Loucy (cell line): ENCODE measurements at regions not wholly inside any gene's neighbourhood (a gene's known extent, or its start where the extent isn't known, plus 50 kb on each side); places are given as distances from the start of the nearest gene placed in this dataset.

ENCODE experiments used
- CTCF ChIP-seq: fragments of 200-600 bp; sonication (generic); conservative IDR thresholded peaks from 2 replicates; pipeline ENCODE4 v1.5.1; 2014; ENCODE audit warnings: mild to moderate bottlenecking, antibody characterized with exemption, low read length
- EZH2phosphoT487 ChIP-seq: fragments of 200-600 bp; IDR thresholded peaks from 2 replicates; pipeline ENCODE4 v1.6.1; 2018; ENCODE audit warnings: antibody characterized with exemption, mild to moderate bottlenecking, moderate library complexity, borderline replicate concordance

- TF ChIP-seq CTCF (no peak), EZH2phosphoT487 (no peak)
Measured at GRCh38 chr10:3980660-3981059, 195.7 kb upstream of the KLF6 start.
